K562 (cell line): ENCODE measurements at regions not wholly inside any gene's neighbourhood (a gene's known extent, or its start where the extent isn't known, plus 50 kb on each side); places are given as distances from the start of the nearest gene placed in this dataset.

Experiments used
- ATAC-seq: fragments of 200-7000 bp; cut with Tn5 transposase; 3 replicates; pipeline ENCODE4 v1.9.1; 2020; ENCODE audit warnings: moderate library complexity
- BruUV-seq: library from RNA; stranded (reverse); fragments of 400-500 nt; replicated peaks from 2 replicates; lab custom pipeline; 2021; lab: Mats Ljungman, UMichigan
- CTCF ChIA-PET: fragments of 300-600 bp; formaldehyde crosslinking; extraction: SDS; loops from one replicate; lab custom pipeline; 2021; ENCODE audit warnings: low intra/inter-chr PET ratio; lab: Yijun Ruan, JAX
- POLR2A ChIA-PET: fragments of 300-600, 350-650 bp; sonication (Branson Sonifier 250); formaldehyde crosslinking; extraction: SDS; loops from one replicate; lab custom pipeline; 2021; ENCODE audit warnings: antibody characterized with exemption, inconsistent platforms; lab: Yijun Ruan, JAX
- DNase-seq, 4 experiments: peaks; one replicate each; pipeline versions ENCODE4 v3.0.0 to v3.0.0-alpha.2; 2011 to 2018; ENCODE audit warnings: low spot score in 3 of 4, mixed read lengths in 3 of 4; ENCODE audit errors: extremely low read depth in 1 of 4
- FAIRE-seq: peaks from 2 replicates; lab custom pipeline; 2011; peaks lifted over from hg19 to GRCh38; lab: Jason Lieb, UNC
- H2AFZ ChIP-seq: 2 replicates; pipeline ENCODE4 v1.6.0; 2011; ENCODE audit warnings: low read depth, low read length, control low read depth, inconsistent platforms
- H3K27ac ChIP-seq: fragments of 200-600 bp; 3 replicates; pipeline ENCODE4 v1.8.0; 2011; ENCODE audit warnings: low read depth, mild to moderate bottlenecking, control low read depth, inconsistent platforms, low read length, moderate library complexity, mixed read lengths; ENCODE audit errors: extremely low read depth
- H3K27me3 ChIP-seq, 2 experiments: fragments of 300-600 bp in 1 of 2; 2 replicates in 1 of 2; 3 replicates in 1 of 2; pipeline versions ENCODE4 v1.6.0 to v1.8.0; 2011; ENCODE audit warnings: inconsistent platforms in 2 of 2, low read length in 2 of 2, mild to moderate bottlenecking in 1 of 2, mixed read lengths in 1 of 2, moderate library complexity in 1 of 2; ENCODE audit not compliant: control insufficient read depth in 2 of 2, insufficient read depth in 2 of 2
- H3K36me3 ChIP-seq: fragments of 300-600 bp; 3 replicates; pipeline ENCODE4 v1.8.0; 2011; ENCODE audit warnings: mild to moderate bottlenecking, low read length, inconsistent platforms; ENCODE audit not compliant: control insufficient read depth, insufficient read depth
- H3K4me1 ChIP-seq, 2 experiments: fragments of 200-600 bp in 1 of 2; replicated peaks in 1 of 2; 2 replicates in 1 of 2; 3 replicates in 1 of 2; pipeline versions ENCODE4 v1.5.1 to v1.8.0; 2011; ENCODE audit warnings: inconsistent platforms in 2 of 2, low read length in 2 of 2, mild to moderate bottlenecking in 1 of 2, mixed read lengths in 1 of 2, moderate library complexity in 1 of 2; ENCODE audit not compliant: control insufficient read depth in 2 of 2, insufficient read depth in 2 of 2
- H3K4me2 ChIP-seq: 2 replicates; pipeline ENCODE4 v1.6.1; 2011; ENCODE audit warnings: low read length, control low read depth, inconsistent platforms, mixed read lengths; ENCODE audit not compliant: insufficient read depth
- H3K4me3 ChIP-seq: fragments of 200-600 bp; sonication (generic), shearing (Covaris generic); 2 replicates; pipeline ENCODE4 v1.5.1; 2016; ENCODE audit warnings: control low read depth, inconsistent platforms
- H3K79me2 ChIP-seq: fragments of 200-600 bp; 3 replicates; pipeline ENCODE4 v1.8.0; 2011; ENCODE audit warnings: low read length, inconsistent platforms; ENCODE audit not compliant: control insufficient read depth, insufficient read depth
- H3K9ac ChIP-seq, 2 experiments: 2 replicates each; pipeline versions ENCODE4 v1.6.0 to v1.6.1; 2011; ENCODE audit warnings: low read depth in 2 of 2, low read length in 2 of 2, control low read depth in 1 of 2, inconsistent platforms in 1 of 2, mild to moderate bottlenecking in 1 of 2, mixed read lengths in 1 of 2; ENCODE audit not compliant: insufficient read depth in 1 of 2
- H3K9me1 ChIP-seq: one replicate; pipeline ENCODE4 v1.6.0; 2011; ENCODE audit warnings: inconsistent platforms, mild to moderate bottlenecking, low read length, moderate library complexity; ENCODE audit not compliant: control insufficient read depth, insufficient read depth
- H3K9me3 ChIP-seq: replicated peaks from 2 replicates; pipeline ENCODE4 v1.5.1; 2011; ENCODE audit warnings: low read depth, low read length, inconsistent platforms; ENCODE audit not compliant: control insufficient read depth, insufficient read depth
- H4K20me1 ChIP-seq: replicated peaks from 2 replicates; pipeline ENCODE4 v1.6.1; 2011; ENCODE audit warnings: low read length, inconsistent platforms, mixed read lengths; ENCODE audit not compliant: control insufficient read depth, insufficient read depth
- BDP1 ChIP-seq: IDR thresholded peaks from 3 replicates; pipeline ENCODE4 v1.6.1; 2011; ENCODE audit not compliant: insufficient read length, insufficient read depth
- CBFA2T2 ChIP-seq: fragments of 450-650 bp; conservative IDR thresholded peaks from 2 replicates; pipeline ENCODE4 v1.6.1; 2017; ENCODE audit warnings: mild to moderate bottlenecking
- GTF2E2 ChIP-seq: fragments of 200-800 bp; sonication (Bioruptor generic); IDR thresholded peaks from 2 replicates; pipeline ENCODE4 v1.6.1; 2016; ENCODE audit warnings: missing genetic modification characterization, missing compliant biosample characterization
- PCBP2 ChIP-seq: fragments of 200-400 bp; formaldehyde crosslinking; IDR thresholded peaks from 2 replicates; pipeline ENCODE4 v1.6.1; 2018; ENCODE audit warnings: low read length, low read depth, mild to moderate bottlenecking, moderate library complexity; ENCODE audit not compliant: poor library complexity, severe bottlenecking
- POLR2AphosphoS5 ChIP-seq: IDR thresholded peaks from 2 replicates; pipeline ENCODE4 v1.6.1; 2011; ENCODE audit warnings: mild to moderate bottlenecking, low read depth, low read length, moderate library complexity; ENCODE audit not compliant: control insufficient read depth, insufficient read depth
- SLC30A9 ChIP-seq: fragments of 250-450 bp; sonication (Bioruptor Pico); IDR thresholded peaks from 2 replicates; pipeline ENCODE4 v1.8.0; 2022; ENCODE audit warnings: mild to moderate bottlenecking, moderate library complexity
- SMARCA4 ChIP-seq: fragments of 450-650 bp; IDR thresholded peaks from 2 replicates; pipeline ENCODE4 v1.6.1; 2016
- SRSF7 ChIP-seq: fragments of 200-400 bp; formaldehyde crosslinking; optimal IDR thresholded peaks from 2 replicates; pipeline ENCODE3; 2017; ENCODE audit warnings: mild to moderate bottlenecking, low read depth, low read length
- TCF7L2 ChIP-seq: fragments of 150-350 bp; IDR thresholded peaks from 2 replicates; pipeline ENCODE4 v1.6.1; 2016; ENCODE audit warnings: low read depth, mild to moderate bottlenecking, low read length, moderate library complexity
- TFAM ChIP-seq: fragments of 250-450 bp; sonication (Bioruptor Pico); conservative IDR thresholded peaks from 2 replicates; pipeline ENCODE4 v1.5.0; 2021; ENCODE audit warnings: mild to moderate bottlenecking, moderate library complexity
- ZFX ChIP-seq: sonication (generic); formaldehyde crosslinking; IDR thresholded peaks from 2 replicates; pipeline ENCODE4 v1.8.0; 2022; ENCODE audit warnings: mild to moderate bottlenecking, missing genetic modification reagents, moderate library complexity
- ZNF507 ChIP-seq: conservative IDR thresholded peaks from 2 replicates; pipeline ENCODE4 v1.6.1; 2017; ENCODE audit warnings: missing genetic modification characterization, missing compliant biosample characterization
- ZNF583 ChIP-seq: fragments of 250-450 bp; sonication (Bioruptor Pico); IDR thresholded peaks from 2 replicates; pipeline ENCODE4 v1.4.0; 2020
- WGBS: fragments of 100-300 bp; shearing (Covaris generic); methylation state at CpG from one replicate; pipeline ENCODE4 v1.1.6; 2016; ENCODE audit warnings: low coverage, mixed read lengths; ENCODE audit not compliant: insufficient coverage; ENCODE audit errors: missing lambda C conversion rate; 5-methylcytosine and 5-hydroxymethylcytosine counted together
- in situ Hi-C: fragments of 300-500 bp; cut with MboI; formaldehyde crosslinking; loops from 4 replicates; pipeline ENCODE4 v1.15.0; 2018; ENCODE audit warnings: inconsistent platforms, mixed read lengths
- intact Hi-C: fragments of 100-400 bp; cut with micrococcal nuclease; formaldehyde crosslinking; loops from 2 replicates; pipeline ENCODE4 v1.14.2; 2022

DNA sequence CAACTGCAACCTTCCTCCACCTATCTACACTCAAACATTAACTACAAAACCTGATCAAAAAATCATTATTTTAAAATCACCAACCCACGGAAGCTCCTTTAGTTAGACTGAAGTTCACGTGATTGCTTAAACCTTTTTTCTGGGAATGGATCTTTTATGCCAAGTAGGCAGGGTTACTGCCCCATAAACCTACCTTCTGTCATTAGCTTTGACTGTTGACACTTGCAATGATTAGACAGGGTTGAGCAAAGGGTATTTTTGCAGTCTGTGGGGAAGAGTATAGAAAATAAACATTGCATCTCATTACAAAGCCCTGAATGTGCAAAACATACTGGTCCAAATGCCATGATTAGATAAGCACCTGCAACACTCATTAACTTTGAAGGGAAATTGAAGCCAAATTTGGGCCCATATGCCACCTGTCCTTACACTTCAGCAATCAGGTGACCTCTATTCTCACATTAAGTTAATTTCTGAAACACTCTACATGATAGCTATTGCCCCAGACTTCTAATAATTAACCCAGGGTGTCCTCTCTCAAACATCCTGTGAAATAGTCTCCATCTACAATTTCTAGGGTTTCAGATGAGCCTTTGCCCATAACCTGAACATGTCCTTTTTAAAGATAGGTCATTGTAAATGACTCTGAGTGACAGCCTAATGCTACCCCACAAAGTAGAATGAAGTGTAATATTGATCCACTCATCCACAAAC lies 156.0 kb upstream of the PLEKHG7 start (continued):
- TF ChIP-seq SLC30A9 (CRISPR knock-in tag) (no peak), TCF7L2 (no peak), ZNF507 (tag) (no peak), ZFX (CRISPR knock-in tag) (no peak), BDP1 (no peak)

DNA sequence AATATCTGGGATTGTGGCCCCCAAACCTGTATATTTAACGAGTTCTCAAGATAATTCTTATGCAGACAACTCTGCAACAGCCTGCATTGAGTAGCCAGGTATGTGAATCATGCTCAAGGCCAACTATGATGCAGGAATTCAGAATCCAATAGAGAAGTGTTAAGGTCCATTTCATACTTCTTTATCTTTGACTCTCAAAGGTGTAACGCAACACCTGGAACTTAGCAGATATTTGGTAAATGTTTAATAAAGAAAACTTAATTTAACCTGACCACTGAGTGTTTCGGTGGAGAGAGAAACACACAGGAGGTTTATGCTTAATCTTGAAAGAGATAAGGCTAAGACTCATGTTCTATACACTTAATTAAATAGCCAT lies 156.5 kb upstream of the PLEKHG7 start:
- CTCF ChIA-PET, result no interaction called here
- intact Hi-C loops, result no loop called here
- H3K36me3 ChIP-seq, result no peaks in the 10 kb centered on the region
- TF ChIP-seq GTF2E2 (no peak), PCBP2 (no peak), POLR2AphosphoS5 (no peak), SRSF7 (no peak), TFAM (CRISPR knock-in tag) (no peak), CBFA2T2 (no peak), SMARCA4 (no peak), ZNF583 (CRISPR knock-in tag) (no peak)
- TF ChIP-seq, all 486 proteins: peak for 0
- WGBS, result 20% methylated on average over 3 of the region's 3 CpGs
- H3K79me2 ChIP-seq, result no peaks in the 10 kb centered on the region
- no peak overlapping the region for H3K27ac ChIP-seq
- FAIRE-seq, result no peak
- H3K27me3 ChIP-seq, result no peaks in the 10 kb centered on the region
- no peaks in the 10 kb centered on the region for H3K9me3 ChIP-seq
- no TSS peak for BruUV-seq
- no peak overlapping the region for H3K4me3 ChIP-seq
- no peak for ATAC-seq
- H3K9ac ChIP-seq, result no peak overlapping the region
- POLR2A ChIA-PET, result no interaction called here
- H4K20me1 ChIP-seq, result no peaks in the 10 kb centered on the region
- peaks cover 0 to 12% of the 10 kb centered on the region in 2 experiments; a peak in 2 of 5 replicates for H3K4me1 ChIP-seq
- H3K9me1 ChIP-seq, result no peaks in the 10 kb centered on the region
- no peak overlapping the region for H2AFZ ChIP-seq
- in situ Hi-C loops, result no loop called here
- no peak overlapping the region for H3K4me2 ChIP-seq
- DNase-seq, result no peak
